Esophagus squamous epithelium (tissue), 4 donors: ENCODE measurements at regions not wholly inside any gene's neighbourhood (a gene's known extent, or its start where the extent isn't known, plus 50 kb on each side); places are given as distances from the start of the nearest gene placed in this dataset.

Experiments used
- POLR2A ChIP-seq, 4 donors: fragments of 450-650 bp; IDR thresholded peaks; one replicate each; pipeline ENCODE4 v1.6.1; 2017; ENCODE audit warnings: antibody characterized with exemption in 4 of 4, mild to moderate bottlenecking in 4 of 4, moderate library complexity in 3 of 4
- TF ChIP-seq, protein P1 (sequence below), 6 experiments: fragments of 450-650 bp in 4 of 6; fragments of 200-600 bp in 2 of 6; sonication (generic) in 2 of 6; IDR thresholded peaks; one replicate each; pipeline ENCODE4 v1.5.1; 2016 to 2019; ENCODE audit warnings: antibody characterized with exemption in 6 of 6, mild to moderate bottlenecking in 4 of 6, moderate library complexity in 4 of 6

DNA sequence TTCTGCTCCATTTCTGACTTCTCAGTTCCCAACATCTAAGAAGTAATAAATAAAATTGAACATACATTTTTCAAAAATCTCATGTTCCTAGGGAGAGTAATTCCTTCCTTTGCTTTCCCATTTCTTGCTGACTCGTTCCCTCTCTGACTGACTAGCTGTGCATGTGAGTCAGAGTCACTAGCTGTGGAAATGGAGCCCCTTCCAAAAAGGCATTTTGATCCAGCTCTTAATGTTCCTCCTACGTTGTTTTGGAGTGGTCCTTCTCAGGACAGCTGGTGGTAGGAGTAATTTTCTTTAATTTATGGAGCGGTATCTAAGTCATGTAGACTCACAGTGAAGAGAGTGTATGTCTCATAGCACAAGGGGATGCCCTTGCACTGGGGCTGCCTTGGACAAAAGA is 460.2 kb downstream of the GADD45G start:
- TF ChIP-seq, protein P1, sequence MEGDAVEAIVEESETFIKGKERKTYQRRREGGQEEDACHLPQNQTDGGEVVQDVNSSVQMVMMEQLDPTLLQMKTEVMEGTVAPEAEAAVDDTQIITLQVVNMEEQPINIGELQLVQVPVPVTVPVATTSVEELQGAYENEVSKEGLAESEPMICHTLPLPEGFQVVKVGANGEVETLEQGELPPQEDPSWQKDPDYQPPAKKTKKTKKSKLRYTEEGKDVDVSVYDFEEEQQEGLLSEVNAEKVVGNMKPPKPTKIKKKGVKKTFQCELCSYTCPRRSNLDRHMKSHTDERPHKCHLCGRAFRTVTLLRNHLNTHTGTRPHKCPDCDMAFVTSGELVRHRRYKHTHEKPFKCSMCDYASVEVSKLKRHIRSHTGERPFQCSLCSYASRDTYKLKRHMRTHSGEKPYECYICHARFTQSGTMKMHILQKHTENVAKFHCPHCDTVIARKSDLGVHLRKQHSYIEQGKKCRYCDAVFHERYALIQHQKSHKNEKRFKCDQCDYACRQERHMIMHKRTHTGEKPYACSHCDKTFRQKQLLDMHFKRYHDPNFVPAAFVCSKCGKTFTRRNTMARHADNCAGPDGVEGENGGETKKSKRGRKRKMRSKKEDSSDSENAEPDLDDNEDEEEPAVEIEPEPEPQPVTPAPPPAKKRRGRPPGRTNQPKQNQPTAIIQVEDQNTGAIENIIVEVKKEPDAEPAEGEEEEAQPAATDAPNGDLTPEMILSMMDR (IDR thresholded peaks at IDR 0.05): no peak
- TF ChIP-seq POLR2A (IDR thresholded peaks at IDR 0.05): no peak
